ENCODE measurements at regions not wholly inside any gene's neighbourhood (a gene's known extent, or its start where the extent isn't known, plus 50 kb on each side); places are given as distances from the start of the nearest gene placed in this dataset.

DNA sequence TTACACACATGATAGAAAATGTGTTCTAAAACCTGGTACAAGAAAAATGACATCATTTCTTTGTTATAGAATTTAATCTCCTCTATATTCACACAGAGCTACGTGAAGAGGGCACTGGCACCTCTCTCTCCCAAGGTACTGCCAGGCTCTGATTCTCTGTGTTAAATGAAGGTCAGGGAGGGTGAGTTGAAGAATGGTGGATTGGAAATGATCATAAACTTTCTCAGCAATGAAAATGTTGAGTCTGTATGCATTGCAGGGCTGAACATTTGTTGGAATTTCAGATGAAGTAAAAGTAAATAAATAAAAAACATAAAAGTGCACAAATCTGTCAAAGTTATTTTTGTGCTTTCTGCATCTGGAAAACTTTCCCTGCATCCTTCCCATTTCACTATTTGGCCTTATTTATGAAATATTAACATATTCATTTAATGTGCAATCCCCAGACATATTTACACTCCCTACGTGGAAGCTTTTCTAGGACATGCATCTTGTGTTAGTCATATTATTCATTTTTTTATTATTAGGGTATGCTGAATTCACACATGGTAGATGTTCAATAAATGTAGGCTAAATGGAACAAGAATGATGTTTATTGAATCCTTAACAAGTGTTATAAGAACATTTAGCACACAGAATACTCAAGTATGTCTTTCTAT lies 810.3 kb upstream of the CDH8 start:
- no peak overlapping the region for H4K8ac ChIP-seq (replicated peaks; ENCODE audit: insufficient read length, low read depth, low read length)
- H2AFZ ChIP-seq (ENCODE audit: low read length): no peak overlapping the region
- H2BK5ac ChIP-seq (ENCODE audit: insufficient read length, low read length): no peak overlapping the region
- H3K27ac ChIP-seq (ENCODE audit: insufficient read length, low read depth, low read length): no peak overlapping the region
- H3K36me3 Mint-ChIP-seq (ENCODE audit: insufficient read depth in 1 of 3, low read depth in 3 of 3): no peaks in the 10 kb centered on the region; a peak in 1 of 7 replicates
- no peaks in the 10 kb centered on the region for H3K9me3 Mint-ChIP-seq
- H3K18ac ChIP-seq (ENCODE audit: insufficient read length, low read depth, low read length): no peak overlapping the region
- no peak overlapping the region for H3T11ph ChIP-seq (ENCODE audit: low read length)
- H3K9ac ChIP-seq (ENCODE audit: extremely low read depth, insufficient read length, low read length): no peak overlapping the region
- H2AK5ac ChIP-seq (ENCODE audit: insufficient read length, low read length): no peak overlapping the region
- H2BK120ac ChIP-seq (ENCODE audit: low read depth, low read length, poor library complexity, severe bottlenecking): no peak overlapping the region
- no peak overlapping the region for H2BK20ac ChIP-seq (ENCODE audit: low read depth, low read length, poor library complexity, severe bottlenecking)
- TF ChIP-seq, protein P1, sequence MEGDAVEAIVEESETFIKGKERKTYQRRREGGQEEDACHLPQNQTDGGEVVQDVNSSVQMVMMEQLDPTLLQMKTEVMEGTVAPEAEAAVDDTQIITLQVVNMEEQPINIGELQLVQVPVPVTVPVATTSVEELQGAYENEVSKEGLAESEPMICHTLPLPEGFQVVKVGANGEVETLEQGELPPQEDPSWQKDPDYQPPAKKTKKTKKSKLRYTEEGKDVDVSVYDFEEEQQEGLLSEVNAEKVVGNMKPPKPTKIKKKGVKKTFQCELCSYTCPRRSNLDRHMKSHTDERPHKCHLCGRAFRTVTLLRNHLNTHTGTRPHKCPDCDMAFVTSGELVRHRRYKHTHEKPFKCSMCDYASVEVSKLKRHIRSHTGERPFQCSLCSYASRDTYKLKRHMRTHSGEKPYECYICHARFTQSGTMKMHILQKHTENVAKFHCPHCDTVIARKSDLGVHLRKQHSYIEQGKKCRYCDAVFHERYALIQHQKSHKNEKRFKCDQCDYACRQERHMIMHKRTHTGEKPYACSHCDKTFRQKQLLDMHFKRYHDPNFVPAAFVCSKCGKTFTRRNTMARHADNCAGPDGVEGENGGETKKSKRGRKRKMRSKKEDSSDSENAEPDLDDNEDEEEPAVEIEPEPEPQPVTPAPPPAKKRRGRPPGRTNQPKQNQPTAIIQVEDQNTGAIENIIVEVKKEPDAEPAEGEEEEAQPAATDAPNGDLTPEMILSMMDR (conservative IDR thresholded peaks at IDR 0.05): no peak
- WGBS (ENCODE audit: extremely low coverage, insufficient read length, low lambda C conversion rate): no CpG with 5 or more reads among the region's 2 CpGs
- no peak overlapping the region for H4K5ac ChIP-seq (ENCODE audit: insufficient read length, low read depth, low read length)
- DNase-seq: no peak
- H3K4me1 Mint-ChIP-seq: no peaks in the 10 kb centered on the region
- no peaks in the 10 kb centered on the region for H3K79me2 ChIP-seq (ENCODE audit: insufficient read depth, low read length)
- H3K79me1 ChIP-seq (ENCODE audit: insufficient read depth, low read depth, low read length, poor library complexity, severe bottlenecking): no peaks in the 10 kb centered on the region
- H4K20me1 ChIP-seq (ENCODE audit: control insufficient read depth, insufficient read depth, insufficient read length): no peaks in the 10 kb centered on the region
- H3K4me3 Mint-ChIP-seq: no peak overlapping the region
- no peaks in the 10 kb centered on the region for H3K27me3 Mint-ChIP-seq (ENCODE audit: low read depth)
- no peaks in the 10 kb centered on the region for H3K9me3 ChIP-seq (ENCODE audit: control insufficient read depth, low read depth, low read length)
- H3K27me3 ChIP-seq (ENCODE audit: insufficient read depth, low read length): no peaks in the 10 kb centered on the region
- no peak overlapping the region for H2BK12ac ChIP-seq (ENCODE audit: insufficient read length, low read depth, low read length)
- no peak overlapping the region for H2BK15ac ChIP-seq (ENCODE audit: low read depth, low read length)
- no peak overlapping the region for H3K4me2 ChIP-seq (ENCODE audit: insufficient read depth, insufficient read length, low read length)
- H3K56ac ChIP-seq (ENCODE audit: insufficient read length, low read depth, low read length): no peak overlapping the region
- no peak overlapping the region for H3K27ac Mint-ChIP-seq
- no peak overlapping the region for H3K4ac ChIP-seq (ENCODE audit: low read depth, low read length)
- no peak overlapping the region for H4K91ac ChIP-seq (ENCODE audit: insufficient read length, low read depth, low read length)
- no peaks in the 10 kb centered on the region for H3K4me1 ChIP-seq (ENCODE audit: insufficient read depth, low read length)
- H3K14ac ChIP-seq (ENCODE audit: insufficient read depth, low read length): no peak overlapping the region
- H3K23me2 ChIP-seq (ENCODE audit: insufficient read length, low read depth, low read length, poor library complexity, severe bottlenecking): no peaks in the 10 kb centered on the region
- no peak overlapping the region for H3K23ac ChIP-seq (ENCODE audit: insufficient read length, low read depth, low read length)

All from H9 (cell line).